C4-2B (cell line): ENCODE measurements at regions not wholly inside any gene's neighbourhood (a gene's known extent, or its start where the extent isn't known, plus 50 kb on each side); places are given as distances from the start of the nearest gene placed in this dataset.
A peak's percentile ranks its signal among the peaks of the same experiment; 100 is the strongest.

Experiments
- H3K27ac ChIP-seq: fragments of 450-650 bp; 2 replicates; pipeline ENCODE4 v1.5.1; 2017
- ZFX ChIP-seq: fragments of 450-650 bp; IDR thresholded peaks from 2 replicates; pipeline ENCODE4 v1.6.1; 2017
- TF ChIP-seq, protein P1 (sequence below): fragments of 450-650 bp; conservative IDR thresholded peaks from 2 replicates; pipeline ENCODE4 v1.5.1; 2017; ENCODE audit warnings: mild to moderate bottlenecking

DNA sequence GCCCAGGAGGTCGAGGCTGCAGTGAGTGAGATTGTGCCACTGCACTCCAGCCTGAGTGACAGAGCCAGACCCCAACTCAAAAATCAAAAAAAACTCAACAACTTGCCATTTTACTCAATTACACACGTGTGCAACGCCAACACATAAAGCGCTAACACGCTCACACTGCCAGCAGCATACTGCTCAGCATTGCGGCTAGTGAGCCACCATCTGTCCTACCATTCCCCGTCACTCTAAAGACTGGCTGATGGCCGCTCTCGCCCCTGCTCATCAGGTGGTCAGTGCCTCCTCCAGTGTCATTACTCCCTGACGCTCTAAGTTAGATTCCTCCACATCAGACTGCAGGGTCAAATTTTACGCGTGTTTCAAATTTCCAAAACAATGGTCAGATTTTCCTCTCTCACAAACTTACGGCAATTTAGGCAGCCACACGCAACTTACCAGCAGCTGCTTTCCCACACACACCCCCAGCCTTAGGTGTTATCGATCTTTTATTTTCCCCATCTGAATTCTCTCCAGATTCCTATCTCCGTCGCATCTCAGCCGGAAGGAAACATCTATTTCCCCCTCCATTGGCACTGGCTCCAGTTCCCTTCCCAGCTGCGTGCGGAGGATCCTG is 240.8 kb downstream of the C16orf95 start:
- H3K27ac ChIP-seq = no peak overlapping the region

DNA sequence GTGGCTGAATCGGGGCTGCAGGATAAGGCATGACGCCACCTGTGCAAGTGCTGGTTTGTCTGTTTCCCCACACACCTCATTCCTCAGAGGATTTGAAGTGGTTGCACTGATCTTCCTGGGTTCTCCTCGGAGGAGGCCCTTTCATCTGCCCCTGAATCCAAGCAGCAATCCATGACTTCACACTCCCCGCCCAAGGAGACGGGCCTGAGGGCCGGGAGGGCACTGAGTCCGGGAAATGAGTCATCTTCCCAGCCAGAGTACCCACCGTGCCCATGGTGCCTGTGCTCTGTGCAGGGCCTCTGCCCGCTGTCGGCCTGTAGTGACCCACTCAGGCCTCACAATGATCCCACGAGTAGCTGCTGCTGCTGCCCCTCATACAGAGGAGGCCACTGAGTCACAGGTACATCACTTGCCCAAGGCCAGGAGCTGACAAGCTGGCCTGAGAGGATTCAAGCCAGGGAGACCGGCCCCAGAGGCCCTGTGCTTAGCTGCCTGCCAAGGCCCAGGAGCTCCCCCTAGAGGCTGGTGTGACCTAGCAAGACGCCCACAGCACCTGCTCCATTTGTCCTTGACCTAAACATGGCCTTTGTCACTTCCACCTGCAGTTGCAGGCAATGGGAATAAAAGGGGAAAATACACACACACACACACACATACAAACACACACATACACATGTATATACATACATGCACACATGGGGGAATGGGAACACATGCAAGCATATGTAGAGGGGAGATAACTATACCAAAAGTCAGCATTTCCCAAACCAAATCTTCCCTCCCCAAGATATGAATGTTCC is 240.0 kb downstream of the C16orf95 start:
- TF ChIP-seq, protein P1, sequence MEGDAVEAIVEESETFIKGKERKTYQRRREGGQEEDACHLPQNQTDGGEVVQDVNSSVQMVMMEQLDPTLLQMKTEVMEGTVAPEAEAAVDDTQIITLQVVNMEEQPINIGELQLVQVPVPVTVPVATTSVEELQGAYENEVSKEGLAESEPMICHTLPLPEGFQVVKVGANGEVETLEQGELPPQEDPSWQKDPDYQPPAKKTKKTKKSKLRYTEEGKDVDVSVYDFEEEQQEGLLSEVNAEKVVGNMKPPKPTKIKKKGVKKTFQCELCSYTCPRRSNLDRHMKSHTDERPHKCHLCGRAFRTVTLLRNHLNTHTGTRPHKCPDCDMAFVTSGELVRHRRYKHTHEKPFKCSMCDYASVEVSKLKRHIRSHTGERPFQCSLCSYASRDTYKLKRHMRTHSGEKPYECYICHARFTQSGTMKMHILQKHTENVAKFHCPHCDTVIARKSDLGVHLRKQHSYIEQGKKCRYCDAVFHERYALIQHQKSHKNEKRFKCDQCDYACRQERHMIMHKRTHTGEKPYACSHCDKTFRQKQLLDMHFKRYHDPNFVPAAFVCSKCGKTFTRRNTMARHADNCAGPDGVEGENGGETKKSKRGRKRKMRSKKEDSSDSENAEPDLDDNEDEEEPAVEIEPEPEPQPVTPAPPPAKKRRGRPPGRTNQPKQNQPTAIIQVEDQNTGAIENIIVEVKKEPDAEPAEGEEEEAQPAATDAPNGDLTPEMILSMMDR = peak; percentile 91
- TF ChIP-seq ZFX = no peak
- H3K27ac ChIP-seq = no peak overlapping the region

More for the DNA sequence above, 240.8 kb downstream of the C16orf95 start:
- TF ChIP-seq, protein P1 = no peak
- no peak for TF ChIP-seq ZFX

DNA sequence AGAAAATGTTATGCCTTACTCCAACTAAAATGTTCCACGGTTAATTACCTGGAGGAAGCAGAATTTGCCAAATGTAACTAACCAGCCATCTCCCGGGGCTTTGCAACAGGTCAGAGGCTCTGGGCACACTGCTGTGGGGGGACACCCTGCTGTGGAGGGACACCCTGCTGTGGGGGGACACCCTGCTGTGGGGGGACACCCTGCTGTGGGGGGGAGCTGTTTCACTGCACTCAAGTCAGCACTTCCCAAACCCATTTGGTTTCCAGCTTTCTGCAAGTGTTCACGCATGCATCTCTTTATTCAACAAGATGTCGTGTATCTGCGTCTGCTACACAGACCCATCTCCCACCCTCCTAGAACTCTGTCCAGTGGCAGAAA is 239.5 kb downstream of the C16orf95 start:
- TF ChIP-seq, protein P1 = no peak
- no peak for TF ChIP-seq ZFX
- H3K27ac ChIP-seq = no peak overlapping the region

DNA sequence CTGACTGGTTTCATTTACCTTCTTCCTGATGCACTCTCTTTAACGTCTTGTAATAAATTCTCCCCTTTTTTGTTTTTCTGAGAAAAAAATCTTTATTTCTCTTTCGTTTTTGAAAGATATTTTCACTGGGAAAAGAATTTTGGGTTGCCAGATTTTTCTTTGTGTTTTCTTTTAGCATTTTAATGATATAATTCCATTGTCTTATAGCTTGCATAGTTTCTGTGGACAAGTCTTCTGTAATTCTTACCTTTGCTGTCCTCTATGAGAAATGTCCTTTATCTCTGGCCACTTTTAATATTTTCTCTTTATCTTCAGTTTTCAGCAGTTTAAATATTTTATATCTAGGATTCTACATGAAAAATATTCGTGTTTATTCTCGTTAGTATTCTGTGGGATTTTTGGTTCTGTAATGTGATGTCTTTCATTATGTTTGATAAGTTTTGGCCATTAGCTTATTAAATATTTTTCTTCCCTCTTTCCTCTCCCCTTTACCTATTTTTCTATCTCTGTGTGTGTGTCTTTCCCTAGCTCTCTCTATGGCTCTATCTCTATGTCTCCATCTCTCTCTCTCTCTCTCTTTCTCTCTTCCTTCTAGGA is 236.5 kb downstream of the C16orf95 start:
- no peak overlapping the region for H3K27ac ChIP-seq
- TF ChIP-seq, protein P1 = no peak
- TF ChIP-seq ZFX = no peak

DNA sequence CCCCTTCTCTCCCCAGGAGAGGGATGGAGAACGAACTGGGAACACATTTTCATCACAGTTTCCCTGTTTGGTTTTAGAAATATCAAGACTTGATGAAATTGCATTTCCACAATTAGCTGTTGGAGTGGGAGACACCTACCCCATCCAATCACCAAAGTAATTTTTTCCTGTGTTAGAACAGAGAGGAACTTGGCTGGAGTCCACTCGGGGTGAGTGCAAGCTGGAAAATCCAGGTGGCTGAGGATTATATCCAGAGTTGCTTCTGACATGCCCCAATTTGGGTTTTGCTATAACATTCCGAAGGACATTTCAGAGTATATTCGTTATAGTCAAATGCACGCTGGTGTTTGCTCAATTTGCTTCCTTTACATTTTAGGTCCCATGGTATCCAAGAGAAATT is 231.8 kb downstream of the C16orf95 start:
- TF ChIP-seq, protein P1 = no peak
- TF ChIP-seq ZFX = no peak
- H3K27ac ChIP-seq = no peak overlapping the region

DNA sequence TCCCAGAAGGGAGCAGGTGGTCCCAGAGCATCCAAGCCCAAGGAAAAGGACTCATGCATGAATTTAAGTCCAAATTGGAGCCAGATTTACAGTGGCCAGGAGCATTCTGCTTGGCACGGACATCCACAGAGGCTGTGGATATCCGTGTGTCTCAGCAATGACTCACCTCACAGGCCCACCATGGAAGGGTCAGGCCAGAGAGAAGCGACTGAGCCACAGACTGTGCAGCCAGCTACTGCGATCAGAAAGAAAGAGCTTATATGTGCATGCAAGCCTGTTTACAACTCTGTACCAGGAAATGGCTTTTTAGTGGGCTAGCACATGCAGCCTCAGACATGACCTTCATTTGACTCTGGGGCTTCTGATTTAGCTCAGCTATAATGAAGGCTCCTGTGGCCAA is 231.0 kb downstream of the C16orf95 start:
- TF ChIP-seq ZFX = no peak
- TF ChIP-seq, protein P1 = no peak

DNA sequence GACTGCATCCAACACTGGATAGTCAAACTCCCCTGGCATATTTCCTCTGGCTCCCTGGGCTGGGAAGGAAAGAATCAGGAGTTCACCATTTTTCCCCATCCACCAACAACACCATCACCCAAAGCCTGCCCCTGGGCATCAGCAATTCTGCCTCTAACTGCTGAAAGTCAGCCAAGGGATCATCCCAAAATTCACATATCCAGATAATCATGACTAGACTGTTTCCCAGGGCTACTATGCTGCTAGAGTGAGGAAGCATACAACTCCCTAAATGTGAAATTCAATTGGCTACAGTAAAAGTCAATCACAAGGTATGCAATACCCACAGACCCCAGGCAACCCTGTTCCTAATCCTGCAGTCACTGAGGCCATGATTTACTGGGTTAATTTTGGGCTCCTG is 230.6 kb downstream of the C16orf95 start:
- TF ChIP-seq, protein P1 = no peak
- TF ChIP-seq ZFX = no peak
- no peak overlapping the region for H3K27ac ChIP-seq

More for the DNA sequence above, 231.0 kb downstream of the C16orf95 start:
- no peak overlapping the region for H3K27ac ChIP-seq
